ENCODE measurements at regions not wholly inside any gene's neighbourhood (a gene's known extent, or its start where the extent isn't known, plus 50 kb on each side); places are given as distances from the start of the nearest gene placed in this dataset.

- Mint-ChIP-seq H3K9me3 (peaks cover 11% of the 10 kb centered on the region; the same call in 1 of the 2 replicates), H3K27me3 (ENCODE audit: insufficient read depth) (no peaks in the 10 kb centered on the region), H3K4me1 (ENCODE audit: low read depth) (no peaks in the 10 kb centered on the region), H3K36me3 (ENCODE audit: low read depth) (no peaks in the 10 kb centered on the region), H3K27ac (no peak overlapping the region), H3K4me3 (no peak overlapping the region)
- DNase-seq, result no peak
- TF ChIP-seq CTCF (IDR thresholded peaks at IDR 0.05), result no peak
Measured at GRCh38 chr4:116752027-116752426, 333.3 kb downstream of the TRAM1L1 start.

GRCh38 chr4:116736756-116737155, 348.6 kb downstream of the TRAM1L1 start:
- Mint-ChIP-seq H3K36me3 (ENCODE audit: low read depth) (no peaks in the 10 kb centered on the region), H3K27ac (no peak overlapping the region), H3K4me3 (no peak overlapping the region), H3K27me3 (ENCODE audit: insufficient read depth) (no peaks in the 10 kb centered on the region), H3K9me3 (peaks cover 29% of the 10 kb centered on the region), H3K4me1 (ENCODE audit: low read depth) (no peaks in the 10 kb centered on the region)
- no peak for DNase-seq
- no peak for TF ChIP-seq CTCF (IDR thresholded peaks at IDR 0.05)

GRCh38 chr4:116734178-116734577, 351.2 kb downstream of the TRAM1L1 start:
- Mint-ChIP-seq H3K9me3 (peaks cover 24% of the 10 kb centered on the region), H3K27ac (no peak overlapping the region), H3K36me3 (ENCODE audit: low read depth) (no peaks in the 10 kb centered on the region), H3K27me3 (ENCODE audit: insufficient read depth) (no peaks in the 10 kb centered on the region), H3K4me1 (ENCODE audit: low read depth) (no peaks in the 10 kb centered on the region), H3K4me3 (no peak overlapping the region)
- no peak for DNase-seq
- TF ChIP-seq CTCF (IDR thresholded peaks at IDR 0.05), result no peak

GRCh38 chr4:116733370-116733769, 352.0 kb downstream of the TRAM1L1 start:
- no peak for DNase-seq
- TF ChIP-seq CTCF (IDR thresholded peaks at IDR 0.05), result no peak
- peaks cover 20% of the 10 kb centered on the region for H3K9me3 Mint-ChIP-seq
- H3K36me3 Mint-ChIP-seq (ENCODE audit: low read depth), result no peaks in the 10 kb centered on the region
- no peaks in the 10 kb centered on the region for H3K4me1 Mint-ChIP-seq (ENCODE audit: low read depth)
- no peak overlapping the region for H3K27ac Mint-ChIP-seq
- no peak overlapping the region for H3K4me3 Mint-ChIP-seq
- H3K27me3 Mint-ChIP-seq (ENCODE audit: insufficient read depth), result no peaks in the 10 kb centered on the region

GRCh38 chr4:116726523-116726922, 358.9 kb downstream of the TRAM1L1 start:
- peaks cover 14% of the 10 kb centered on the region for H3K9me3 Mint-ChIP-seq
- no peaks in the 10 kb centered on the region for H3K27me3 Mint-ChIP-seq (ENCODE audit: insufficient read depth)
- no peaks in the 10 kb centered on the region for H3K4me1 Mint-ChIP-seq (ENCODE audit: low read depth)
- H3K36me3 Mint-ChIP-seq (ENCODE audit: low read depth), result no peaks in the 10 kb centered on the region
- no peak overlapping the region for H3K27ac Mint-ChIP-seq
- H3K4me3 Mint-ChIP-seq, result no peak overlapping the region
- no peak for TF ChIP-seq CTCF (IDR thresholded peaks at IDR 0.05)
- DNase-seq, result no peak

GRCh38 chr4:116724249-116724648, 361.1 kb downstream of the TRAM1L1 start:
- no peaks in the 10 kb centered on the region for H3K36me3 Mint-ChIP-seq (ENCODE audit: low read depth)
- H3K9me3 Mint-ChIP-seq, result peaks cover 27% of the 10 kb centered on the region
- no peak overlapping the region for H3K27ac Mint-ChIP-seq
- H3K27me3 Mint-ChIP-seq (ENCODE audit: insufficient read depth), result no peaks in the 10 kb centered on the region
- H3K4me1 Mint-ChIP-seq (ENCODE audit: low read depth), result no peaks in the 10 kb centered on the region
- no peak overlapping the region for H3K4me3 Mint-ChIP-seq
- TF ChIP-seq CTCF (IDR thresholded peaks at IDR 0.05), result no peak
- no peak for DNase-seq

Measured in HFFc6 (cell line).